HL-60 (cell line): ENCODE measurements at regions not wholly inside any gene's neighbourhood (a gene's known extent, or its start where the extent isn't known, plus 50 kb on each side); places are given as distances from the start of the nearest gene placed in this dataset.

Experiments used
- DNase-seq, 2 experiments: peaks; one replicate each; pipeline ENCODE4 v3.0.0-alpha.2; 2010 to 2020; ENCODE audit warnings: low read depth in 1 of 2, low spot score in 1 of 2
- H3K27ac ChIP-seq: fragments of 250-450 bp; sonication (Bioruptor Pico); replicated peaks from 2 replicates; pipeline ENCODE4 v1.5.1; 2020; ENCODE audit warnings: mild to moderate bottlenecking, moderate library complexity
- H3K27me3 ChIP-seq: fragments of 250-450 bp; sonication (Bioruptor Pico); 2 replicates; pipeline ENCODE4 v1.5.1; 2021; ENCODE audit warnings: mild to moderate bottlenecking, moderate library complexity; ENCODE audit not compliant: insufficient read depth, poor library complexity, severe bottlenecking
- H3K4me3 ChIP-seq: replicated peaks from 2 replicates; pipeline ENCODE4 v1.5.1; 2011; ENCODE audit warnings: mild to moderate bottlenecking, control low read depth, low read length; ENCODE audit not compliant: insufficient read depth
- CTCF ChIP-seq: IDR thresholded peaks from one replicate; pipeline ENCODE4 v1.5.1; 2011; ENCODE audit warnings: low read length, control low read depth, inconsistent platforms; ENCODE audit not compliant: insufficient read depth
- GABPA ChIP-seq: IDR thresholded peaks from 2 replicates; pipeline ENCODE4 v1.6.1; 2012; ENCODE audit warnings: low read depth
- POLR2AphosphoS5 ChIP-seq: IDR thresholded peaks from 2 replicates; pipeline ENCODE4 v1.6.1; 2012; ENCODE audit warnings: low read depth
- REST ChIP-seq: IDR thresholded peaks from 2 replicates; pipeline ENCODE4 v1.6.1; 2012; ENCODE audit warnings: low read depth; ENCODE audit not compliant: insufficient replicate concordance
- SPI1 ChIP-seq: IDR thresholded peaks from 2 replicates; pipeline ENCODE4 v1.6.1; 2012; ENCODE audit warnings: low read depth, mild to moderate bottlenecking, borderline replicate concordance

GRCh38 chr10:107232013-107232412 is 67.5 kb upstream of the SORCS1 start:
- no peak overlapping the region for H3K4me3 ChIP-seq

GRCh38 chr10:107230887-107231286 is 66.4 kb upstream of the SORCS1 start:
- Histone ChIP-seq H3K27me3 (no peaks in the 10 kb centered on the region), H3K27ac (no peak overlapping the region), H3K4me3 (no peak overlapping the region)
- no peak for DNase-seq
- TF ChIP-seq POLR2AphosphoS5: no peak

More at GRCh38 chr10:107232013-107232412, 67.5 kb upstream of the SORCS1 start:
- Histone ChIP-seq H3K27me3 (no peaks in the 10 kb centered on the region), H3K27ac (no peak overlapping the region)
- TF ChIP-seq GABPA (no peak), CTCF (no peak), REST (no peak), SPI1 (no peak), POLR2AphosphoS5 (no peak)
- DNase-seq: no peak

- H3K4me3 ChIP-seq: no peak overlapping the region
- H3K27me3 ChIP-seq: no peaks in the 10 kb centered on the region
- H3K27ac ChIP-seq: no peak overlapping the region
- no peak for DNase-seq
- TF ChIP-seq POLR2AphosphoS5 (no peak), REST (no peak), SPI1 (no peak), CTCF (no peak), GABPA (no peak)
Measured at GRCh38 chr10:107215681-107216080, 51.2 kb upstream of the SORCS1 start.
